ENCODE measurements at regions not wholly inside any gene's neighbourhood (a gene's known extent, or its start where the extent isn't known, plus 50 kb on each side); places are given as distances from the start of the nearest gene placed in this dataset.

GRCh38 chr9:38287420-38287985 is 105.0 kb upstream of the ALDH1B1 start:
- no peak for TF ChIP-seq CTCF (IDR thresholded peaks at IDR 0.05)
- TF ChIP-seq POLR2A (IDR thresholded peaks at IDR 0.05) = no peak

All from body of pancreas (tissue), 4 donors.